ENCODE measurements at regions not wholly inside any gene's neighbourhood (a gene's known extent, or its start where the extent isn't known, plus 50 kb on each side); places are given as distances from the start of the nearest gene placed in this dataset.

GRCh38 chr10:3430501-3430900, 257.9 kb upstream of the PITRM1 start:
- Histone ChIP-seq H3K9me3 (ENCODE audit: insufficient read depth, low read depth, low read length) (peaks cover 10% of the 10 kb centered on the region; the same call in 1 of the 2 replicates), H3K4me3 (ENCODE audit: low read length, poor library complexity, severe bottlenecking) (no peak overlapping the region), H3K36me3 (ENCODE audit: insufficient read depth, low read length) (no peaks in the 10 kb centered on the region), H3F3A (ENCODE audit: low read depth) (no peaks in the 10 kb centered on the region), H4K20me1 (ENCODE audit: insufficient read depth, low read length, poor library complexity, severe bottlenecking) (no peaks in the 10 kb centered on the region), H2AFZ (ENCODE audit: low read length) (no peak overlapping the region), H3K9me2 (replicated peaks; ENCODE audit: low read depth, low read length) (no peaks in the 10 kb centered on the region), H3K9ac (ENCODE audit: low read depth, low read length, poor library complexity, severe bottlenecking) (no peak overlapping the region), H3K4me2 (ENCODE audit: low read depth, low read length, poor library complexity, severe bottlenecking) (no peak overlapping the region), H3K27me3 (ENCODE audit: insufficient read depth, low read length, poor library complexity, severe bottlenecking) (no peaks in the 10 kb centered on the region), H3K4me1 (ENCODE audit: insufficient read depth, low read length, poor library complexity, severe bottlenecking) (no peaks in the 10 kb centered on the region), H3K79me2 (ENCODE audit: insufficient read depth, low read length) (no peaks in the 10 kb centered on the region)
- TF ChIP-seq CTCF (conservative IDR thresholded peaks at IDR 0.05; ENCODE audit: low read length) (no peak), EZH2phosphoT487 (IDR thresholded peaks at IDR 0.05; ENCODE audit: borderline replicate concordance) (no peak)

- Histone ChIP-seq H3K4me1 (ENCODE audit: insufficient read depth, low read length, poor library complexity, severe bottlenecking) (no peaks in the 10 kb centered on the region), H3K79me2 (ENCODE audit: insufficient read depth, low read length) (no peaks in the 10 kb centered on the region), H3F3A (ENCODE audit: low read depth) (no peaks in the 10 kb centered on the region), H3K4me3 (ENCODE audit: low read length, poor library complexity, severe bottlenecking) (no peak overlapping the region), H4K20me1 (ENCODE audit: insufficient read depth, low read length, poor library complexity, severe bottlenecking) (no peaks in the 10 kb centered on the region), H3K9ac (ENCODE audit: low read depth, low read length, poor library complexity, severe bottlenecking) (no peak overlapping the region), H2AFZ (ENCODE audit: low read length) (no peak overlapping the region), H3K4me2 (ENCODE audit: low read depth, low read length, poor library complexity, severe bottlenecking) (no peak overlapping the region), H3K9me3 (ENCODE audit: insufficient read depth, low read depth, low read length) (peaks cover 10% of the 10 kb centered on the region; the same call in 1 of the 2 replicates), H3K27me3 (ENCODE audit: insufficient read depth, low read length, poor library complexity, severe bottlenecking) (no peaks in the 10 kb centered on the region), H3K36me3 (ENCODE audit: insufficient read depth, low read length) (no peaks in the 10 kb centered on the region), H3K9me2 (replicated peaks; ENCODE audit: low read depth, low read length) (no peaks in the 10 kb centered on the region)
- no peak for TF ChIP-seq EZH2phosphoT487 (IDR thresholded peaks at IDR 0.05; ENCODE audit: borderline replicate concordance)
- no peak for TF ChIP-seq CTCF (conservative IDR thresholded peaks at IDR 0.05; ENCODE audit: low read length)
Measured at GRCh38 chr10:3429676-3430075, 257.1 kb upstream of the PITRM1 start.

GRCh38 chr10:3428826-3429225, 256.2 kb upstream of the PITRM1 start:
- peaks cover 10% of the 10 kb centered on the region; the same call in 1 of the 2 replicates for H3K9me3 ChIP-seq (ENCODE audit: insufficient read depth, low read depth, low read length)
- H4K20me1 ChIP-seq (ENCODE audit: insufficient read depth, low read length, poor library complexity, severe bottlenecking), result no peaks in the 10 kb centered on the region
- no peak overlapping the region for H3K4me2 ChIP-seq (ENCODE audit: low read depth, low read length, poor library complexity, severe bottlenecking)
- no peak overlapping the region for H2AFZ ChIP-seq (ENCODE audit: low read length)
- no peak for TF ChIP-seq CTCF (conservative IDR thresholded peaks at IDR 0.05; ENCODE audit: low read length)
- TF ChIP-seq EZH2phosphoT487 (IDR thresholded peaks at IDR 0.05; ENCODE audit: borderline replicate concordance), result no peak
- H3K79me2 ChIP-seq (ENCODE audit: insufficient read depth, low read length), result no peaks in the 10 kb centered on the region
- H3K4me3 ChIP-seq (ENCODE audit: low read length, poor library complexity, severe bottlenecking), result no peak overlapping the region
- H3K9me2 ChIP-seq (replicated peaks; ENCODE audit: low read depth, low read length), result no peaks in the 10 kb centered on the region
- H3K36me3 ChIP-seq (ENCODE audit: insufficient read depth, low read length), result no peaks in the 10 kb centered on the region
- H3K27me3 ChIP-seq (ENCODE audit: insufficient read depth, low read length, poor library complexity, severe bottlenecking), result no peaks in the 10 kb centered on the region
- H3K4me1 ChIP-seq (ENCODE audit: insufficient read depth, low read length, poor library complexity, severe bottlenecking), result no peaks in the 10 kb centered on the region
- H3F3A ChIP-seq (ENCODE audit: low read depth), result no peaks in the 10 kb centered on the region
- no peak overlapping the region for H3K9ac ChIP-seq (ENCODE audit: low read depth, low read length, poor library complexity, severe bottlenecking)
